Hepatocyte (in vitro differentiated cells): ENCODE measurements at regions not wholly inside any gene's neighbourhood (a gene's known extent, or its start where the extent isn't known, plus 50 kb on each side); places are given as distances from the start of the nearest gene placed in this dataset.

ENCODE experiments used
- CTCF ChIP-seq: fragments of 200-600 bp; sonication (generic); IDR thresholded peaks from 2 replicates; pipeline ENCODE4 v1.5.1; 2016; ENCODE audit warnings: antibody characterized with exemption, mild to moderate bottlenecking; ENCODE audit not compliant: poor library complexity
- EZH2 ChIP-seq: fragments of 200-600 bp; sonication (generic); IDR thresholded peaks from 2 replicates; pipeline ENCODE4 v1.6.1; 2016; ENCODE audit warnings: antibody characterized with exemption, mild to moderate bottlenecking, borderline replicate concordance
- EZH2phosphoT487 ChIP-seq: fragments of 200-600 bp; sonication (generic); IDR thresholded peaks from one replicate; pipeline ENCODE4 v1.6.1; 2018; ENCODE audit warnings: antibody characterized with exemption, mild to moderate bottlenecking, low read depth, moderate library complexity; ENCODE audit not compliant: unreplicated experiment, severe bottlenecking

GRCh38 chr17:83183951-83184506 lies 104.6 kb downstream of the METRNL start:
- no peak for TF ChIP-seq CTCF
- TF ChIP-seq EZH2, result no peak
- no peak for TF ChIP-seq EZH2phosphoT487
